Hindlimb muscle (tissue), 1 donor: ENCODE measurements at regions not wholly inside any gene's neighbourhood (a gene's known extent, or its start where the extent isn't known, plus 50 kb on each side); places are given as distances from the start of the nearest gene placed in this dataset.
"Not testable (repeated sequence)": the region's sequence is repeated elsewhere in the genome, so short reads cannot be mapped to it uniquely, and the experiment has no call there.

Experiments used
- DNase-seq: peaks from one replicate; pipeline ENCODE4 v3.0.0-alpha.2; 2013

DNA sequence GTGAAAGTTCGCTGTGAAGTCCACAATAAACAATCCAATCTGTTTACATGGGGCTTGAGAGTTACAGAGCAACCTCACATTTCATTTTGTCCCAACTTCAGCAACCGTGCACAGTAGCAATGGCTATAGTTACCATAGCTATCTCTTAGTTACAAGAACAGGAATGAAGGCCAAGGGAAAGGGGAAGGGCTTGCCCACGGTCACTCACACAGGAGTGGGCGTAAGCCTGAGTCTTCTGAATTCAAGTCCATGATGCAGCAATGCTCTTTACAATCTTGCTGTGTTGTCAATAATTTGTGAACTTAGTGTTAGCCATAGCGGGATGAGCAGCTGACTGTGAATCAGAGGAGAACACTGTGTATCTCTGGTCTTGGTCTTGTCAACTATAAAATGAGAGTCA lies 102.9 kb downstream of the ADAMTS15 start:
- no peak for DNase-seq

DNA sequence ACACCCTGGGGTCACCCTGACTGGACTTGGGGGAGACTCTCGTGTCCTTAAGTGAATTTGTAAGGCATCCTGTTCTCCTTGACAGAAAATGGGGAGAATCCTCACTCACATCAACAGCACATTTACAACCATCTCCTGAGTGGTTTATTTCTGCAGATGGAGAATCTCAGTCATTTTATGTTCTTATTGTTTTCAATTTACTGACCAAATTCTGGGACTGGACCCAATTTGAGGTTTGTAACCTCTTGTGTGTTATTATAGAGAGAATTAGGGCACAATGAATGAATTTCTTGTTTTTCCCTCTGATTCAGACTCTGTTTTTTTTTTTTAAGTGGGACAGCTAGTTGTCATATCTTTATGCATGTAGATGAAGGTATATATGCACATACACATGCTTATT lies 104.9 kb downstream of the ADAMTS15 start:
- DNase-seq: peak; percentile 63

DNA sequence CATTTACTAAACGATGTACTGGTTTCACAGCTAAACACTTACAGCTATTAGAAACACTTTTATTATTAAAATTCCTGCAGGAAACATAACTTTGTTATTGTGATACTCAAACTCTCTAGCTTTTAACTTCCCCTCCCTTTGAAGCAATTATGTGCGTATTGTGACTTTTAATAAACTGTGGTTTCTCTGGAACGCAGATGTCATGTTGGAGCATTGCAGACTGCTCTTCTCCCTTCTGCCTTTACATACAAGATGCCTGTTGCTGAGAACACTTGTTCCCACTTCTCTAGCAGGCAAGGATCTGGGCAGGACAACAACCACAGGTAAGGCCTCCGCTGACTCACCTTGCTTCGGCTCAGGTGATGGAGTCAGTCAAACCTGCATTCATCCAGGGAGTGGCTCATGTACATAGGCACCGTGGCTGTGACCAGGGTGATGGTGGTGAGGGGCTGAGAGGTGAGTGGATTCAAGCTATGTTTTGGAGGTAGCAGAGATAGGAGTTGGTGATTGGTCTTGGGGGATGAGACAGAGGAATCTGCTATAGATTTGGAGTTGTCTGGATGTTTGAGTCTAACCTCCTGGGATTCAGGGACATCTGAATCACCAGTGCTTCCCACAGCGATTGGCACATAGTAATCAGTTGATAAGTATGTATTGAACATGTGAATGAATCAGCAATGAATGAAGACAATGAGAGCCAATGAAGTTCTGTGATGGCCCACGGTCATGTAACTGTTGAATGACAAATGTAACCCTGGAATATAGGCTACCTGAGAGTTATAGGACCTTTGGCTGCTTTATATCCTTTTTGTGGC lies 106.0 kb downstream of the ADAMTS15 start:
- DNase-seq: no peak

DNA sequence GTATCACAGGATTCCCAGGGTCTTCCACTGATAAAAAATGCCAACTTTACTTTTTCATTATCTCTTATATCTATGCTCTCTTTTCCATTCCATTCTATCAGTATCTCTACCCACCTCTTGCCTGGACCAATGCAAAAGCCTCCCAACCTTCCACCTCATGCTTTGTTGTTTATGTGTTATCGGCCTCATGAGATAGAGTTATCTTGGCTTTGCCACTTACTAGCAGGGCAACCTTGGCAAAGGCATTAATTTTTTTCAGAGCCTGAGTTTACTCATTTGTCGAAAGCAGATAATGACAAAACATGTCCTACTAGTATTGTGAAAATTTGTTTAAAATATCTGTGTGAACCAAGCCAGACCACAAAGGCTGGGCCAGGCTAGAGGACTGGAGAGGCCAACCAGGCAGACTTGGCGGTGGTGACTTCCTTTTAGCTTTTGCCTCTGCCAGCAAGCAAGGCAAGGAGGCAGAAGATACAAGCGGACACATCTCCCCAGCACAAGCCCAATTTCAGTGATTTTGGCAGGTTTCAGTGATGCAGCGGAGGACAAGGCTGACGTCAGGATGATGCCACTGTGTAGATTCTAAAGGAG lies 106.9 kb downstream of the ADAMTS15 start:
- DNase-seq: no peak

DNA sequence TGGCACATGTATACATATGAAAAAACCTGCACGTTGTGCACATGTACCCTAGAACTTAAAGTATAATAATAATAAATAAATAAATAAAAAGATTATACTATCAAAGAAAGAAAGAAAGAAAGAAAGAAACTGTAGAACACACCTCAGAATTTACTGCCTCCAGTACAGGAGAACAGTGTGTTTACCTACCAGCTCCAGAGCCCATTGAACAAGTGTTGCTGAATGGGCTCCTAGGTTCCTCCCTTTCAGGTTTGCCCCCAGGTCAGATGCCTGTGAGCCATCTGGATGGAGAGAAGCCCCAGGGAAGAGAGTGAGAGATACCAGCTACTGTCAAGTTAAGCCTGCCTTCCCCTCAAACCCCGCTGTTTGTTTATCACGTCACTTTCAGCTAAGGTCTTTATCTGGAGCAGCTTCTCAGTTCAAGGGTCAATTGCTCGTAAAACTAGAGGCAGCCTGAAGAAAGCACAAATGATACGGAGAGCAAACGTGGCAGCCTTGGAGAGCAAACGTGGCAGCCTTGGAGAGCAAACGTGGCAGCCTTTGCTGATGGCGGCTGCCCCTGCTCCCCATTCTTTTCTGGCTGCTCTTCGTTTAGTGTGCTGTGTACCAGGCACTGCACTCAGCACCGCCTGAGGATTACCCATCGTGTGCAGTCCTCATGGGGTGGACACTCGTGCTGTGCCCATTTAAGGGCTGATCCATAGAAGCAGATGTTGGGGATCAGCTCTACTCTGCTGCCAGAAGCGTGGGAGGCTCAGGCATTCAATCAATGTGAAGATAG lies 111.7 kb downstream of the ADAMTS15 start:
- no peak for DNase-seq

DNA sequence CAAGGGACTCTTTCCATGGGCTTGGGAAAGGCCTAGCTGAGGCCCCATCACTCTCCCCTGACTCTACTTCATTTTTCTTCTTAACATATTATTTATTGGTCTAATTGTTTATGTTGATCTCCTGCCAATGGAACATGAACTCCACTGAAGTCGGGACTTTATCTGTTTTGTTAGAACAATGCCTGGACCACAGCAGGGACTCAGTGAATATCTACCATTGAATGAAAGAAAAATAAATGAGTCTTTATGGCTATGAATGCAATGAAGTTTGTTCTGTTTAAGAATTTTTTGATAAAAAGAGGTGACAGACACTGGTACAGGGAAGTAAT lies 112.3 kb downstream of the ADAMTS15 start:
- DNase-seq: no peak

DNA sequence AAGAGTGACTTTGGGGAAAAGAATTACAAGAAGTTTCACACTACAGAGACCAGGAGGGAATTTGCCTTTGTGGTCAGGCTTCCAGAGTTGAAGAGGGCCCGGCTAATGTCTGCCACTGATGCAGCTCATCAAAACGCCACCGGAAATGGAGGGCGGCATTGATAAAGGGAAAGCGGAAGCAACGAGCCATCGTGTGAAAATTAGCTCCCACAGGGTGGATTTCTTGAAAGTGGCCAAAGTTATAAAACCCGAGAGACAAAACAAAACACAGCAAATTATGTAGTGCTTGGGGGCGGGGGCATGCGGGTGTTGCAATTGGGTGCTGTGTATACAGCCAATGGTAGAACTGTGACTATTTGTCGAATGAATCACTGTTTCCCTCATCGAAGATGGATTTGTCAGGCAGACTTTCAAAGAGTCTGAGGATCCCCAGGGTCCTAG lies 113.0 kb downstream of the ADAMTS15 start:
- no peak for DNase-seq

DNA sequence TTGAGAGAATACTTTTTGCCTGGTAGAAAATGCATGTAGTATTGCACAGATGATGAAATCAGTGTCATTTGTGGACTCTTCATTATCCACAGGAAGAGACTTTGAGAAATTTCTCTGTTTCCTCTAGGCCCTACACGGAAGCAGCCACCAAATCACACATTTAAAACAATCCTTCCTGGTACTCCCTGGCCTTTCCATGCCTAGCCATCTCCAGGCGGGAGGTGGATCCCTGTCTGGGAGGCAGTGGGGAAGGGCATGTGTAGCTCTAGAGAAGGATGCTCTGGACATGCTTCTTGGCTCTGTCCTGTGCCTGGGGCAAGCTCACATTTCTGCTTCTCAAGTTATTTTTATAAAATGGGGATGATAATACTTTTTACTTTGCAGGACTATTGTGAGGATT lies 114.1 kb downstream of the ADAMTS15 start:
- no peak for DNase-seq

DNA sequence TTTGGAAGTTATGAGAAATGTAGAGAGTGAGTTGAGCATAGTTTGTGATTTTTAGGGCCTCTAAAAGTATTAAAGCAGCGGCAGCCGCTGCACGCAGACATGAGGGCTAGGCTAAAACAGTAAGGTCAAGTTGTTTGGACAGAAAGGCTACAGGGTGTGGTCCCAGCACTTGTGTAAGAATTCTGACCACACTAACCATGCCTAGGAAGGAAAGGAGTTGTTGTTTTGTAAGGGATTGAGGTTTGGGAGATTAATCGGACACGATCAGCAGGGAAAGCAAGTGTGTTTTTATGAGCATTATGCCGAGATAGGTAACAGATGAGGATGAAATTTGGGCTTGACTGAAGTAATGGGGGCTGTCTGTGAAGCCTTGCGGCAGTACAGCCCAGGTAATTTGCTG lies 117.9 kb downstream of the ADAMTS15 start:
- DNase-seq: not testable (repeated sequence)

DNA sequence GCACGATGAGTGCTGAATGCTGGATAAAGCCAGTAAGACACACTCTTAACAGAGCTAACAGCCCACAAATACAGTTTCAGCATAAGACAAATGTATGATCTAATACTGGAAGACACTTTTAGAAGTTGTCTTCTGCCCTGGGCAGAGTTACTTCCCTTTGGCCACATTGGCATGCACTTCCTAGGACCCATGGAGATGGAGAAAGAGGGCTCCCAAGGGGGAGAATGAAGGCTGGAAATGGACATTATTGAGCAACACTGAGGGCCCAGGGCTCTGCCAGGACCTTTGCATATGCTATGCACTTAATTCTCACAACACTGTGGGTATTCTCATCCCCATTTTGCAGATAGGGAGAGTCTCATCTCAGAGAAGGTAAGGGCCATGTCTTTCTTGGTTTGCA lies 123.1 kb downstream of the ADAMTS15 start:
- no peak for DNase-seq

DNA sequence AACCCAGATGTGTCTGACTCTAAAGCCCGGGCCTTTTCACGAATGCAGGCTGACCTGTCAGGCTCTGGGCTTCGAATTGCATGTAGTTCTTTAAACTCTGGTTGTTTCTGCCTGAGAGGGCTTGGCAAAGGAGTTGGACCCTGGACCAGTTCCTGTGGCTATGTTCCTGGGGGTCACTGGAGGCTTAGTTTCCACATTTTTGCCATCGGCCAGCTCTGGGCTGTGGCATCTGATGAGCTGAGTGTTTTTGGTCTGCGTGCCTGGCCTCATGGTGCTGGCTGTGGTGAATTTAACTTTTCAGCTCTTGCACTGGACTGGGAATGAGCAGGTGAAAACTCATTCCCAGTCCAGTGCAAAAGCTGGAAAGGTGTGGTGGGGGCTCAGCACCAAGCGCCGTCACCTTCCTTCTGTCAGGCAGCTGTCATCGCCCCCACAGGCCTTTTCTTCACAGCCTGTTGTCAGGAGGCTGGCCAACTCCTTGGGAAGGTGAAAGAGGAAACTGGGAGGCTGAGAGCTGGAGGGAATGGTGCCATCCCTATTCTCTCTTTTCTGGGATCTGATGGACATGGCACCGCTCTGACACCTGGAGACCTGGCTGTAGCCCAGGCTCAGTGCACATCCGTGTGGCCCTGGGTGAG lies 123.6 kb downstream of the ADAMTS15 start:
- no peak for DNase-seq

DNA sequence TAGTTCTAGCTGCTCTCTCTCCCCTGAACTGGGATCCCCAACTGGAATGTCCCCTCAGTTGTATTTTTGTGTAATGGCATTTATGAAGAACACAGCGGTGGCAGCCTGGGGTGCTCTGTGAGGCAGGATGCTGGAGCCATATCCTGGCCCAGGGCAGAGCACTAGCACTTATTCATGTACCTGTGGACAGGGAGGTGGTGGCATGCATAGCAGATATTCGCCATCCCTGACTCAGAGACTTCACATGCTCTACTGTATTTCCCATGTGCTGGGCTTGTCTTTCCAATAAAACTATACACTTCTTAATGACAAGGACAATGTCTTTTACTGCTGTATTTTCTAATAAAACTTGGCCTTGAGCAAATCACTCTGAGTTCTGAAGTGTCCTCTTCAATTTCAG lies 125.3 kb downstream of the ADAMTS15 start:
- no peak for DNase-seq

DNA sequence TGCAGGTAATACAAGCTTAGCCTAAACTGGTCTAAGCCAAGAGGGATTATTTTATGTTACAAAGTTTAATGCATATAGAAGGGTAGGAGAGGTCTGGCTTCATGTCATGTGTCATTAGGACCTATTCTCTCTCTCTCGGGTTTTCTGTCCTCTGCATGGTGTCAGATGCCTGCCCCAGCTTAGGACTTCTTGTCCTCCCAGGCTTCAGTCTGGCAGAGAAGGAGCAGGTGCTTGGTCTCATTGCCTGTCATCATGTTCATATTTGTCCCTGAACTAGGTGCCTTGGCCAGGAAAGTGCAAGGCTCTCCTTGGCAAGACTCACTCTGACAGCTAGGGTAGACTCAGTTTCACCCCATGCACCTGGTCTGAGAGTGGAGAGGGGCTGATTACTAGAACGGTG lies 126.3 kb downstream of the ADAMTS15 start:
- no peak for DNase-seq

DNA sequence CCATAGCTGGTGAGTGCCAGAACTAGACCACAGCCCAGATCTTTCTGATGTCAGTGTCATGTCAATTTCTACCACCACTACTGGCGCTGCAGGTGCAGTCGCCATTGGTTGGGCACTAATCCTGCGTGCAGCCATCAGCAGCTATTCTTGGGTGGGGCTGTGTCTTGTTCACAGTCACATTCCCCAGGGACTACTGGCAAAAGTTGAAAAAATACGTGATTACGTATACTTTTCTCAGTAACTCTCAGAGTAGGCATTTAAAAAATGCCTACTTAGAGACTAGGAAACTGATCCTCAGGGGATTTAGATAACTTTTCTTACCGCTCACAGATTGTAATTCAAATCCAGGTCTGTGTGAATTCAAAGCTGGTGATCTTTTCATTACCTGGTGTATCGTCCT lies 127.7 kb downstream of the ADAMTS15 start:
- no peak for DNase-seq

DNA sequence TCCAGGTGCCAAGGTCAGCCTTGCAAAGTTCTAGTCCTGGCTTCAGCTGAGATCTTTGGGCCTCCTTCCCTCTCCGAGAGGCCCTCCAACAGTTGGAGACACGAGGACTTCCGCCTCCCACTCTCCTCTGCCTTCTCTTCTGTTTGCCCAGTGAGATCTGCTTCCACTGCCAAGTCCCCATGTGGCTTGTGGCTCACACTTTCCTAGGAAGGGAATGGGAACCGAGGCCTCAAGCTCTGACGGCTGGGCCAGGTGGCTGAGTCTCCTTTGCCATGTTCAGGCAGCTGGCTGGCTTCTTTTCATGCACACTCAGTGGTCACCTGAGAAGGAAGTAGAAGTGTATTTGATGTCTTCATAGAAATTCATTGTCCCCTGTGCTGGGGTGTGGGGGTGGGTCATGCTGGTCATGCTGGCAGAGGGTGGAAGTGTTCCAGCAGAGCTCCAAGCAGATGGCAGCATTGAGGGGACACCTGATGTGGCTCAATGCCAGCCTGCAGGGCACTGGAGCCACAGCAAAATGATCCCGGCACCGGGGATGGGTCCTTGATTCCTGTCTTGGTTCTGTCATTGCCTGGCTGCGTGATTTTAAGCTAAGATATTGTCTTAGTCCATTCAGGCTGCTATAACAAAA lies 130.4 kb downstream of the ADAMTS15 start:
- no peak for DNase-seq

DNA sequence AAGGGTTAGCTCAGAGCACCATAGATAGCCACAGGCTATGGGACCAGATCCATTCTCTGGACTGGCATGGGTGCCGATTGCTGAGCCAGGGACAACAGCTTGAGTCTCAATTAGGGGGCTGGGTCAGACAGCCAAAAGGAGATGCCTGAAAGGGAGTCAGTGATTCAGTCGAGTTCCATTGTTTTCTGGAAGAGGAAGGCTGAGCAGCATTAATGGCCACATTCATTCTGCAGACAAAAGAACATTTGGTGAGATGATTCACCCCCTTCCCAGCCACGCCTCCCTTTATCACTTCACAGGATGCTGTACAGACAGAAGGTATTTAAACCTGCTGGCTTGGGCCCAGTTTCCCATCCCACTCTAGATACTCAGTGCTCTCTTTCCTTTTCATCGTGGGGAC lies 131.9 kb downstream of the ADAMTS15 start:
- DNase-seq: no peak

DNA sequence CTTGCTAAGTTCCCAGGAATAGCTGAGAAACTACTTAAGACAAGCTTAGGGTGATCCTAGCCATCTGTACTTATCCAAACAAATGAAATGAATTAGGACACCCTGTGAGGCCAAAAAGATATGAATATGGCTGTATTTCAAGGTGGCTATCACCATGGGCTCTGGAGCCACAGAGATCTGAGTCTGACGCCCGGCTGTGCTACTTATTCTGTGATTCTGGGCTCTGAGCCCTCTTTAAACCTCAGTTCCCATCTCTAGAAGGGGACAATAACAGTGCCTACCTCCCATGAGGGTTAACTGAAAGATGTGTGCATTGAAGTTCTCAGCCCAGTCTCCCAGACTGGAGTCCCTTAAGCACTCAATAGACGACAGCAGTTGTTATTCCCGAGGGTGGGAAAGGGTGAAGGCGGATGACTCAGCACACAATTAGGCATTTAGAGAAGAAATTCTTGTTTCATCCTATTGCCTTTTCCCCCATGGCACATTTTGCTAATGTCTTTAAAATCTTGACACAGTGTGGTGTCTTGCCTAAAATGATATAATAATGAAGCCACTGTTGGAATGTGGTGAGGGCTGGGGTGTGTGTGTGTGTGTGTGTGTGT lies 132.5 kb downstream of the ADAMTS15 start:
- no peak for DNase-seq

DNA sequence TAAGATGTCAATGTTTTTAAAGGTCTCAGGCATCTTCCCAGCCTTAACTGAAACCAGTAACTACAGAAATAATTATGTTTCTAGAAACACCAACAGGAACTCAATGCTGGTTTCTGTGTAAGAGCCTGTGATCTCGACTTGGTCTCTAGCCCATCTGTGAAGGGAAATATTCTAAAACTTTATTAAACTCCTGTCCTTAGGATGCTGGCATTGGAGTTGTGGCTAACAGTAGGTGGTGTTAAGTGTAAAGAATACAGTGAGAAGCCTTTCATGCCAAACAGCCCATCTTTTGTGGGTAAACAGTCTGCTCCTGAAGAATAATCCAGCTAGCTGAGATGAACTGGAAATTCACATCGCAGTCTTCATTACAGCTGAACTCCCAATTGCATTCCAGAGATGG lies 133.2 kb downstream of the ADAMTS15 start:
- DNase-seq: no peak

DNA sequence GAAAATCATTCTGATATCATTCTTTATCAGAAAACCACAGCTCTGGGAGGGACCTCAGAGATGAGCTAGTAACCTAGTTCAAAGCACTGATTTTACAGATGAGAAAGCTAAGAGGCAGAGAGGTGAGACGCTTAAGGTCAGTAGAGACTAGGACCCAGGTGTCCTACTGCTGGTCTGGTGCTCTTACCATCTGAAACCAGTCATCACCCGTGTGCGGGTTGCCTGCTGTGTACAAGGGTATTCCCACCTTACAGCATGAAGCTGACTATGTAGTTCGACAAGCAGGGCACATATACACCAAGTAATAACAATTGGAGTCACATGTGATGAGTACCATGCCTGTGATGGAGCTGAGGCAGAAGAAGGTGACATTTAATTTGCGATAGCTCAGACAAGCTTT lies 133.7 kb downstream of the ADAMTS15 start:
- DNase-seq: no peak

DNA sequence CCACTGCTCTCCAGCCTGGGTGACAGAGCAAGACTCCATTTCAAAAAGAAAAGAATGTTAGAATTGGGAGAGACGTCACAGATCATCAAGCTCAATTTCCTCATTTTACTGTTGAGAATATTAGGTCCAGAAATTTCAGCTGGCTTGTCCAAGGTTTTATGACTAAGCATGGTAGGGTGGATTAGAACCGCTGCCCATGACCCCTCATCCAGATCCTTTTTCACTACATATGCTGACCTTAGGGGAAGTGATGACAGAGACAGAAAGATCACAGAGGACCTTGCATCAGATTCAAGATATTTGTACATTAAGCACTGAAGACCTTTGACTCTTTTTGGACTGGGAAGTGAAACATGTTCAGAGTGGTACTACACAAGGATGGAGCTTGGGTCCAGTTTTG lies 134.5 kb downstream of the ADAMTS15 start:
- DNase-seq: no peak

DNA sequence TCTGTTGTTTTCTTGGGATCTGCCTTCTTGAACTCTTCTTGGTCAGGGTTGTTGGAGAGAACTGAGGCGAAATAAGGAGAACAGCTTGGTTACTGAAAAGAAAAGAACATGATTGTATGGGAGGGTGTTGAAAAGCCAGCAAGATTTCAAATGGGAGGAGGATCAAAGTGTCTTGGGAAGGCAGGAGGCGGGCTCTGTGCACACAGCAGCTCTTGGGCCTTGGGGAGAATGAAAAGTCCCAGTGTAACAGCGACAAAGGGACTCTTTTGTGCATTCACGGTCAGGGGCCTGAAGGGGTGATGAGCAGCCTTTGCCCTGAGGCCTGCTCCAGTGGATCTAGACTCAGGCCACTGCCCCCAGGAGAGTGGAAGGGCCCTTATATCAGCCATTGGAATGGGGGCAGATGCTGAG lies 135.4 kb downstream of the ADAMTS15 start:
- DNase-seq: no peak

DNA sequence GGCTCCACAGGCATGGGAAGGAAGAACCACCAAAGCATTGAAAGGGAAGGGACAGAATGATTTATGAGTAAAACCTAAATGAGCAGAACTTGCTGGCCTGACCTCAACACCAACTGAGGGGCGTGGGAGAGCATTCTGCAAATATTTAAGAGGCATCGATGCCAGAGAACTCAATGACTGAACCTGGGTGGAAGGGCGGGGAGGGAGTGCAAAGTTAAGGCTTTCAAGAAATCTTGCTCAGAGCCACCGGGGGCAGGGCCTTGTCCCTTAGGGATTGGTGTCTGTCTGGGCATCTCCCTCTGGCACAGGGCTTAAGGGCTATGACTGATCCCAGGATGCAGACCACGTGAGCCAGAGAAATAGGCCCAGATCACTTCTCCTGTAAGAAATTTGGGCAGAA lies 137.1 kb downstream of the ADAMTS15 start:
- DNase-seq: no peak
